ENCODE measurements at regions not wholly inside any gene's neighbourhood (a gene's known extent, or its start where the extent isn't known, plus 50 kb on each side); places are given as distances from the start of the nearest gene placed in this dataset.

DNA sequence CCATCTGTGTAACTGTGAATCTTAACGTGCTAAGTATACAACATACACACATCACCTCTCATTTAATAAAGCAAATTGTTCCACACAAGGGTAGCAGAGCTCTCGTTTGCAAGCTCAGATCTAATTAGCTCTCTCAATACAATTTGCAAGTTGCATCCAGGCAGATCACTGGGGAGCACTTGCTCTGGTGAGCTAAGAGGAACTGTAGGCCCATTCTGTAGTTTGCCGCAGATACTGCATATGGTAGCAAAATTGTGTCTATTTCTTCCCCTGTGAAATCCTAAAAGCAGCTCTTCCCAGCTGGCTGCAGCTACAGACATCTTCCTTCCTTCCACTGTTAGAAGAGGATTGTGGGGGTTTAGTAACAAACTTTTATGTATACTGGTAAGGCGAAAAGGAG is 288.7 kb upstream of the ADAMTS9 start:
- ChIA-PET POLR2A (no interaction called here), CTCF (no interaction called here)
- ATAC-seq (no peak), DNase-seq (ENCODE audit: low spot score) (no peak)
- Mint-ChIP-seq H3K9me3 (no peaks in the 10 kb centered on the region), H3K4me3 (no peak overlapping the region), H3K36me3 (no peaks in the 10 kb centered on the region), H3K27me3 (ENCODE audit: low read depth) (no peaks in the 10 kb centered on the region), H3K4me1 (peaks cover 12% of the 10 kb centered on the region), H3K27ac (no peak overlapping the region)
- TF ChIP-seq GRHL2 (CRISPR knock-in tag; IDR thresholded peaks at IDR 0.05; ENCODE audit: insufficient replicate concordance, severe bottlenecking) (no peak), ZNF512 (CRISPR knock-in tag; IDR thresholded peaks at IDR 0.05; ENCODE audit: borderline replicate concordance) (no peak), NR3C1 (CRISPR knock-in tag; conservative IDR thresholded peaks at IDR 0.05; ENCODE audit: low read depth) (no peak), TEAD1 (CRISPR knock-in tag; IDR thresholded peaks at IDR 0.05) (no peak), JAZF1 (CRISPR knock-in tag; IDR thresholded peaks at IDR 0.05) (no peak)
- TF ChIP-seq, protein P1, sequence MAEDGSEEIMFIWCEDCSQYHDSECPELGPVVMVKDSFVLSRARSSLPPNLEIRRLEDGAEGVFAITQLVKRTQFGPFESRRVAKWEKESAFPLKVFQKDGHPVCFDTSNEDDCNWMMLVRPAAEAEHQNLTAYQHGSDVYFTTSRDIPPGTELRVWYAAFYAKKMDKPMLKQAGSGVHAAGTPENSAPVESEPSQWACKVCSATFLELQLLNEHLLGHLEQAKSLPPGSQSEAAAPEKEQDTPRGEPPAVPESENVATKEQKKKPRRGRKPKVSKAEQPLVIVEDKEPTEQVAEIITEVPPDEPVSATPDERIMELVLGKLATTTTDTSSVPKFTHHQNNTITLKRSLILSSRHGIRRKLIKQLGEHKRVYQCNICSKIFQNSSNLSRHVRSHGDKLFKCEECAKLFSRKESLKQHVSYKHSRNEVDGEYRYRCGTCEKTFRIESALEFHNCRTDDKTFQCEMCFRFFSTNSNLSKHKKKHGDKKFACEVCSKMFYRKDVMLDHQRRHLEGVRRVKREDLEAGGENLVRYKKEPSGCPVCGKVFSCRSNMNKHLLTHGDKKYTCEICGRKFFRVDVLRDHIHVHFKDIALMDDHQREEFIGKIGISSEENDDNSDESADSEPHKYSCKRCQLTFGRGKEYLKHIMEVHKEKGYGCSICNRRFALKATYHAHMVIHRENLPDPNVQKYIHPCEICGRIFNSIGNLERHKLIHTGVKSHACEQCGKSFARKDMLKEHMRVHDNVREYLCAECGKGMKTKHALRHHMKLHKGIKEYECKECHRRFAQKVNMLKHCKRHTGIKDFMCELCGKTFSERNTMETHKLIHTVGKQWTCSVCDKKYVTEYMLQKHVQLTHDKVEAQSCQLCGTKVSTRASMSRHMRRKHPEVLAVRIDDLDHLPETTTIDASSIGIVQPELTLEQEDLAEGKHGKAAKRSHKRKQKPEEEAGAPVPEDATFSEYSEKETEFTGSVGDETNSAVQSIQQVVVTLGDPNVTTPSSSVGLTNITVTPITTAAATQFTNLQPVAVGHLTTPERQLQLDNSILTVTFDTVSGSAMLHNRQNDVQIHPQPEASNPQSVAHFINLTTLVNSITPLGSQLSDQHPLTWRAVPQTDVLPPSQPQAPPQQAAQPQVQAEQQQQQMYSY (CRISPR knock-in tag; IDR thresholded peaks at IDR 0.05): no peak
- TF ChIP-seq, protein P2, sequence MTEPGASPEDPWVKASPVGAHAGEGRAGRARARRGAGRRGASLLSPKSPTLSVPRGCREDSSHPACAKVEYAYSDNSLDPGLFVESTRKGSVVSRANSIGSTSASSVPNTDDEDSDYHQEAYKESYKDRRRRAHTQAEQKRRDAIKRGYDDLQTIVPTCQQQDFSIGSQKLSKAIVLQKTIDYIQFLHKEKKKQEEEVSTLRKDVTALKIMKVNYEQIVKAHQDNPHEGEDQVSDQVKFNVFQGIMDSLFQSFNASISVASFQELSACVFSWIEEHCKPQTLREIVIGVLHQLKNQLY (CRISPR knock-in tag; IDR thresholded peaks at IDR 0.05): no peak
- TF ChIP-seq, protein P3, sequence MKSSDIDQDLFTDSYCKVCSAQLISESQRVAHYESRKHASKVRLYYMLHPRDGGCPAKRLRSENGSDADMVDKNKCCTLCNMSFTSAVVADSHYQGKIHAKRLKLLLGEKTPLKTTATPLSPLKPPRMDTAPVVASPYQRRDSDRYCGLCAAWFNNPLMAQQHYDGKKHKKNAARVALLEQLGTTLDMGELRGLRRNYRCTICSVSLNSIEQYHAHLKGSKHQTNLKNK (CRISPR knock-in tag; IDR thresholded peaks at IDR 0.05): no peak

- ChIA-PET POLR2A (no interaction called here), CTCF (no interaction called here)
- DNase-seq (ENCODE audit: low spot score): no peak
- H3K4me3 Mint-ChIP-seq: no peak overlapping the region
- H3K4me1 Mint-ChIP-seq: peaks cover 12% of the 10 kb centered on the region
- H3K9me3 Mint-ChIP-seq: no peaks in the 10 kb centered on the region
- no peaks in the 10 kb centered on the region for H3K27me3 Mint-ChIP-seq (ENCODE audit: low read depth)
- no peak for ATAC-seq
- H3K36me3 Mint-ChIP-seq: no peaks in the 10 kb centered on the region
- H3K27ac Mint-ChIP-seq: no peak overlapping the region
- TF ChIP-seq STAT6 (CRISPR knock-in tag; conservative IDR thresholded peaks at IDR 0.05; ENCODE audit: low read depth) (no peak), NR2C2 (CRISPR knock-in tag; IDR thresholded peaks at IDR 0.05) (no peak), NR3C1 (CRISPR knock-in tag; conservative IDR thresholded peaks at IDR 0.05; ENCODE audit: low read depth) (no peak), ZNF532 (CRISPR knock-in tag; IDR thresholded peaks at IDR 0.05; ENCODE audit: borderline replicate concordance) (no peak), ZNF512 (CRISPR knock-in tag; IDR thresholded peaks at IDR 0.05; ENCODE audit: borderline replicate concordance) (no peak)
- TF ChIP-seq, protein P4, sequence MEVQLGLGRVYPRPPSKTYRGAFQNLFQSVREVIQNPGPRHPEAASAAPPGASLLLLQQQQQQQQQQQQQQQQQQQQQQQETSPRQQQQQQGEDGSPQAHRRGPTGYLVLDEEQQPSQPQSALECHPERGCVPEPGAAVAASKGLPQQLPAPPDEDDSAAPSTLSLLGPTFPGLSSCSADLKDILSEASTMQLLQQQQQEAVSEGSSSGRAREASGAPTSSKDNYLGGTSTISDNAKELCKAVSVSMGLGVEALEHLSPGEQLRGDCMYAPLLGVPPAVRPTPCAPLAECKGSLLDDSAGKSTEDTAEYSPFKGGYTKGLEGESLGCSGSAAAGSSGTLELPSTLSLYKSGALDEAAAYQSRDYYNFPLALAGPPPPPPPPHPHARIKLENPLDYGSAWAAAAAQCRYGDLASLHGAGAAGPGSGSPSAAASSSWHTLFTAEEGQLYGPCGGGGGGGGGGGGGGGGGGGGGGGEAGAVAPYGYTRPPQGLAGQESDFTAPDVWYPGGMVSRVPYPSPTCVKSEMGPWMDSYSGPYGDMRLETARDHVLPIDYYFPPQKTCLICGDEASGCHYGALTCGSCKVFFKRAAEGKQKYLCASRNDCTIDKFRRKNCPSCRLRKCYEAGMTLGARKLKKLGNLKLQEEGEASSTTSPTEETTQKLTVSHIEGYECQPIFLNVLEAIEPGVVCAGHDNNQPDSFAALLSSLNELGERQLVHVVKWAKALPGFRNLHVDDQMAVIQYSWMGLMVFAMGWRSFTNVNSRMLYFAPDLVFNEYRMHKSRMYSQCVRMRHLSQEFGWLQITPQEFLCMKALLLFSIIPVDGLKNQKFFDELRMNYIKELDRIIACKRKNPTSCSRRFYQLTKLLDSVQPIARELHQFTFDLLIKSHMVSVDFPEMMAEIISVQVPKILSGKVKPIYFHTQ (CRISPR knock-in tag; IDR thresholded peaks at IDR 0.05): no peak
- TF ChIP-seq, protein P5, sequence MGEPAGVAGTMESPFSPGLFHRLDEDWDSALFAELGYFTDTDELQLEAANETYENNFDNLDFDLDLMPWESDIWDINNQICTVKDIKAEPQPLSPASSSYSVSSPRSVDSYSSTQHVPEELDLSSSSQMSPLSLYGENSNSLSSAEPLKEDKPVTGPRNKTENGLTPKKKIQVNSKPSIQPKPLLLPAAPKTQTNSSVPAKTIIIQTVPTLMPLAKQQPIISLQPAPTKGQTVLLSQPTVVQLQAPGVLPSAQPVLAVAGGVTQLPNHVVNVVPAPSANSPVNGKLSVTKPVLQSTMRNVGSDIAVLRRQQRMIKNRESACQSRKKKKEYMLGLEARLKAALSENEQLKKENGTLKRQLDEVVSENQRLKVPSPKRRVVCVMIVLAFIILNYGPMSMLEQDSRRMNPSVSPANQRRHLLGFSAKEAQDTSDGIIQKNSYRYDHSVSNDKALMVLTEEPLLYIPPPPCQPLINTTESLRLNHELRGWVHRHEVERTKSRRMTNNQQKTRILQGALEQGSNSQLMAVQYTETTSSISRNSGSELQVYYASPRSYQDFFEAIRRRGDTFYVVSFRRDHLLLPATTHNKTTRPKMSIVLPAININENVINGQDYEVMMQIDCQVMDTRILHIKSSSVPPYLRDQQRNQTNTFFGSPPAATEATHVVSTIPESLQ (CRISPR knock-in tag; IDR thresholded peaks at IDR 0.05): no peak
Observed at GRCh38 chr3:64975147-64975546, 287.3 kb upstream of the ADAMTS9 start.

Data from WTC11 (cell line).